OCI-LY7 (cell line): ENCODE measurements at regions not wholly inside any gene's neighbourhood (a gene's known extent, or its start where the extent isn't known, plus 50 kb on each side); places are given as distances from the start of the nearest gene placed in this dataset.

Source experiments
- BruUV-seq: library from RNA; stranded (reverse); fragments of 400-500 nt; replicated peaks from 2 replicates; lab custom pipeline; 2021; lab: Mats Ljungman, UMichigan
- CTCF ChIA-PET: fragments of 300-600 bp; sonication (Branson Sonifier 250); formaldehyde crosslinking; loops from one replicate; lab custom pipeline; 2022; ENCODE audit warnings: antibody characterized with exemption; ENCODE audit not compliant: unreplicated experiment; lab: Charles Lee
- POLR2A ChIA-PET: fragments of 300-600 bp; sonication (Branson Sonifier 250); formaldehyde crosslinking; loops from one replicate; lab custom pipeline; 2022; ENCODE audit warnings: antibody characterized with exemption; lab: Charles Lee
- DNase-seq: peaks from one replicate; pipeline ENCODE4 v3.0.0-alpha.2; 2015; ENCODE audit warnings: low spot score
- H2AFZ ChIP-seq: fragments of 200-600 bp; sonication (generic), shearing (Covaris generic); 2 replicates; pipeline ENCODE4 v1.6.1; 2014; ENCODE audit warnings: mild to moderate bottlenecking, antibody characterized with exemption, low read length, moderate library complexity
- H3K27ac ChIP-seq: fragments of 200-600 bp; sonication (generic); 2 replicates; pipeline ENCODE4 v1.5.1; 2014; ENCODE audit warnings: mixed run types, low read depth, mild to moderate bottlenecking, moderate library complexity, low read length, inconsistent platforms; ENCODE audit not compliant: poor library complexity, severe bottlenecking
- H3K36me3 ChIP-seq: fragments of 200-600 bp; sonication (generic); 2 replicates; pipeline ENCODE4 v1.6.1; 2014; ENCODE audit warnings: mild to moderate bottlenecking, antibody characterized with exemption, low read length, moderate library complexity, mixed read lengths; ENCODE audit not compliant: insufficient read depth
- H3K4me1 ChIP-seq: fragments of 200-600 bp; sonication (generic); 2 replicates; pipeline ENCODE4 v1.5.1; 2014; ENCODE audit warnings: mild to moderate bottlenecking, low read length; ENCODE audit not compliant: insufficient read depth, poor library complexity, severe bottlenecking
- H3K4me2 ChIP-seq: fragments of 200-600 bp; sonication (generic); 2 replicates; pipeline ENCODE4 v1.6.1; 2014; ENCODE audit warnings: mild to moderate bottlenecking, low read length
- H3K4me3 ChIP-seq: fragments of 200-600 bp; sonication (generic); 2 replicates; pipeline ENCODE4 v1.5.1; 2014; ENCODE audit warnings: mild to moderate bottlenecking, low read depth, low read length; ENCODE audit not compliant: poor library complexity, severe bottlenecking
- H3K79me2 ChIP-seq: fragments of 200-600 bp; sonication (generic); 2 replicates; pipeline ENCODE4 v1.6.1; 2016; ENCODE audit warnings: low read depth, mild to moderate bottlenecking, low read length, moderate library complexity, mixed read lengths; ENCODE audit not compliant: insufficient read depth
- H3K9me2 ChIP-seq: fragments of 200-600 bp; sonication (generic); 2 replicates; pipeline ENCODE4 v1.6.1; 2016; ENCODE audit warnings: mild to moderate bottlenecking, low read length, mixed read lengths; ENCODE audit not compliant: insufficient read depth
- H3K9me3 ChIP-seq: fragments of 200-600 bp; sonication (generic); 2 replicates; pipeline ENCODE4 v1.6.1; 2014; ENCODE audit warnings: mild to moderate bottlenecking, mixed run types, low read length, mixed read lengths
- H4K20me1 ChIP-seq: fragments of 200-600 bp; sonication (generic); 2 replicates; pipeline ENCODE4 v1.6.1; 2014; ENCODE audit warnings: mild to moderate bottlenecking, antibody characterized with exemption, low read length, moderate library complexity, mixed read lengths; ENCODE audit not compliant: insufficient read depth
- EZH2phosphoT487 ChIP-seq: fragments of 200-600 bp; sonication (generic); IDR thresholded peaks from 2 replicates; pipeline ENCODE4 v1.6.1; 2018; ENCODE audit warnings: low read depth, borderline replicate concordance, mild to moderate bottlenecking, mixed run types, antibody characterized with exemption, low read length, moderate library complexity, mixed read lengths
- intact Hi-C: fragments of 100-400 bp; cut with micrococcal nuclease; formaldehyde crosslinking; loops from one replicate; pipeline ENCODE4 v1.10.0; 2022; ENCODE audit not compliant: unreplicated experiment
- TF ChIP-seq, protein P1 (sequence below): fragments of 200-600 bp; sonication (generic); conservative IDR thresholded peaks from 2 replicates; pipeline ENCODE4 v1.5.1; 2014; ENCODE audit warnings: mild to moderate bottlenecking, antibody characterized with exemption, low read length, moderate library complexity, mixed read lengths

DNA sequence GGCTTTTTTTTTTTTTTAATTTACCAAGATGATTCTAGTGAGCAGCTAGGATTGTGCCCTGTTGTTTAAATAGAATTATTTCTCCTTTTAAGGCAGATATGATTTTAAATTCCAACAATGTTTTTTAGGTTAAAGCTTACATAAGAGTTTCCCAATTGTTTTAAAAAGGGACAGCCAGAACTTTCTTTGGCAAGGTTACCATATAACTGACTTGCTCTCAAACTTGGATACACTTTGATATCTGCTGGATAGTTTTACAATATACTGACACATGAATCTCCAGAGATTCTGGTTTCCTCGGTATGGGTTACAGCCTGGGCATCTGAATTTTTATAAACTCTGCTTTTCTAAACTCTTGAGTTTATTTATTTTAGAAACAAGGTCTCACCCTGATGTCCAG lies 134.3 kb upstream of the GADL1 start:
- no peak overlapping the region for H3K27ac ChIP-seq
- ChIA-PET CTCF (no interaction called here), POLR2A (no interaction called here)
- TF ChIP-seq EZH2phosphoT487, result no peak
- TF ChIP-seq, protein P1, sequence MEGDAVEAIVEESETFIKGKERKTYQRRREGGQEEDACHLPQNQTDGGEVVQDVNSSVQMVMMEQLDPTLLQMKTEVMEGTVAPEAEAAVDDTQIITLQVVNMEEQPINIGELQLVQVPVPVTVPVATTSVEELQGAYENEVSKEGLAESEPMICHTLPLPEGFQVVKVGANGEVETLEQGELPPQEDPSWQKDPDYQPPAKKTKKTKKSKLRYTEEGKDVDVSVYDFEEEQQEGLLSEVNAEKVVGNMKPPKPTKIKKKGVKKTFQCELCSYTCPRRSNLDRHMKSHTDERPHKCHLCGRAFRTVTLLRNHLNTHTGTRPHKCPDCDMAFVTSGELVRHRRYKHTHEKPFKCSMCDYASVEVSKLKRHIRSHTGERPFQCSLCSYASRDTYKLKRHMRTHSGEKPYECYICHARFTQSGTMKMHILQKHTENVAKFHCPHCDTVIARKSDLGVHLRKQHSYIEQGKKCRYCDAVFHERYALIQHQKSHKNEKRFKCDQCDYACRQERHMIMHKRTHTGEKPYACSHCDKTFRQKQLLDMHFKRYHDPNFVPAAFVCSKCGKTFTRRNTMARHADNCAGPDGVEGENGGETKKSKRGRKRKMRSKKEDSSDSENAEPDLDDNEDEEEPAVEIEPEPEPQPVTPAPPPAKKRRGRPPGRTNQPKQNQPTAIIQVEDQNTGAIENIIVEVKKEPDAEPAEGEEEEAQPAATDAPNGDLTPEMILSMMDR, result no peak
- no peaks in the 10 kb centered on the region for H4K20me1 ChIP-seq
- H3K79me2 ChIP-seq, result no peaks in the 10 kb centered on the region
- no peaks in the 10 kb centered on the region for H3K36me3 ChIP-seq
- H3K9me2 ChIP-seq, result no peaks in the 10 kb centered on the region
- DNase-seq, result no peak
- no peak overlapping the region for H3K4me3 ChIP-seq
- H3K4me2 ChIP-seq, result no peak overlapping the region
- BruUV-seq, result no TSS peak
- H3K4me1 ChIP-seq, result no peaks in the 10 kb centered on the region
- H2AFZ ChIP-seq, result no peak overlapping the region
- intact Hi-C loops, result no loop called here
- no peaks in the 10 kb centered on the region for H3K9me3 ChIP-seq

DNA sequence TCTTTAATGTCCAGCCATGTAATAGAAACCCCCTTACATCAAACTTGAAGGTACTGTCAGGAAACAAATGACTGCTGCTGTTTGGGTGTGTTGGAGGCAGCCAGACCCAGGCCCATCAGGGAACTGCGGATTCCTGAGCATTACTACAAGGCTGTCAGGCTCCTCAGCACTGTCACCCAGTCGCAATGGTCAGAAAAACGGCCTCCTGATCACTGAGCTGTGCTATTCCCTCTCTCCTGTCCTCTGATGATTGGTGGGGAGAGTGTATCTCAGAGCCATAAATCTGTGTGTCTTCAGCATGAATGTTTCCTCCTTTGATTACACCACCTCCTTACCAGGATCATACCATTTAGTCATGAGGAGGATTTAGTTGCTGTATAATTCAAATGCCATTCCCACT lies 135.2 kb upstream of the GADL1 start:
- TF ChIP-seq, protein P1, result no peak
- TF ChIP-seq EZH2phosphoT487, result no peak
- no peak for DNase-seq
- CTCF ChIA-PET, result no interaction called here
- Histone ChIP-seq H3K4me3 (no peak overlapping the region), H2AFZ (no peak overlapping the region), H3K4me2 (no peak overlapping the region), H3K27ac (no peak overlapping the region), H3K4me1 (no peaks in the 10 kb centered on the region), H3K36me3 (no peaks in the 10 kb centered on the region), H3K9me3 (no peaks in the 10 kb centered on the region), H4K20me1 (no peaks in the 10 kb centered on the region), H3K9me2 (no peaks in the 10 kb centered on the region), H3K79me2 (no peaks in the 10 kb centered on the region)
- no TSS peak for BruUV-seq
- POLR2A ChIA-PET, result no interaction called here
- intact Hi-C loops, result no loop called here

DNA sequence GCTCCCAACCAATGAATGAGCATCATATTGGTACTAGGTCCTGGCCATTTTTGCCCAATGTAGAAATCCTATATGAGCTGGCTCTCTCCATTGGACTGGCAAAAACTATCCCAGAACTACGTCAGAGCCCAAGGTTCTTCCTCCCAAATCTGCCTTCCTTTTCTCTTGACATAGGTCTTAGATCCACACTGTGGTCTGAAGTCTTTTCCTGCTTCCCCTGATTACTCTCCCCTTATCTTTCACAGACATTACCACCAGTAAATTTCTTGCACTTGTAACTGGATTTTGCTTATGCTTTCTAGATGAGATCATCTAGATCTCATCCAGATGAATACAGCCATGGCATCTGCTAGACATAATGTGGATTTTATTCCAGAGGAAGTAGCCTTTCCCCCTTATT lies 141.2 kb upstream of the GADL1 start:
- Histone ChIP-seq H3K79me2 (no peaks in the 10 kb centered on the region), H3K27ac (no peak overlapping the region), H2AFZ (no peak overlapping the region), H3K4me2 (no peak overlapping the region), H3K4me1 (no peaks in the 10 kb centered on the region), H4K20me1 (no peaks in the 10 kb centered on the region), H3K9me3 (no peaks in the 10 kb centered on the region), H3K4me3 (no peak overlapping the region), H3K9me2 (no peaks in the 10 kb centered on the region), H3K36me3 (no peaks in the 10 kb centered on the region)
- ChIA-PET POLR2A (no interaction called here), CTCF (no interaction called here)
- TF ChIP-seq, protein P1, result no peak
- no peak for TF ChIP-seq EZH2phosphoT487
- intact Hi-C loops, result no loop called here
- no TSS peak for BruUV-seq
- no peak for DNase-seq
